H1 (cell line): ENCODE measurements at regions not wholly inside any gene's neighbourhood (a gene's known extent, or its start where the extent isn't known, plus 50 kb on each side); places are given as distances from the start of the nearest gene placed in this dataset.
"Not testable (repeated sequence)": the region's sequence is repeated elsewhere in the genome, so short reads cannot be mapped to it uniquely, and the experiment has no call there.

Experiments
- CTCF ChIA-PET: fragments of 300-600 bp; sonication (Branson Sonifier 250); formaldehyde crosslinking; loops from one replicate; lab custom pipeline; 2021; ENCODE audit not compliant: partially characterized antibody; lab: Charles Lee
- POLR2A ChIA-PET: fragments of 300-600 bp; sonication (Branson Sonifier 250); formaldehyde crosslinking; loops from one replicate; lab custom pipeline; 2021; ENCODE audit warnings: inconsistent platforms; ENCODE audit not compliant: partially characterized antibody; lab: Charles Lee
- DNase-seq, 2 experiments: peaks; one replicate each; pipeline versions ENCODE4 v3.0.0 to v3.0.0-alpha.2; 2010 to 2022; ENCODE audit warnings: low spot score in 2 of 2, low read depth in 1 of 2, mixed read lengths in 1 of 2
- FAIRE-seq: peaks from 2 replicates; lab custom pipeline; 2011; peaks lifted over from hg19 to GRCh38; lab: Jason Lieb, UNC
- H2AFZ ChIP-seq: 2 replicates; pipeline ENCODE4 v1.8.1; 2012; ENCODE audit warnings: low read length, inconsistent platforms
- H2AK5ac ChIP-seq: 2 replicates; pipeline ENCODE4 v1.6.1; 2013; ENCODE audit warnings: low read depth, low read length
- H2BK120ac ChIP-seq: replicated peaks from 2 replicates; pipeline ENCODE3; 2013; ENCODE audit warnings: low read depth, low read length, inconsistent platforms
- H2BK12ac ChIP-seq: 2 replicates; pipeline ENCODE4 v1.6.1; 2013; ENCODE audit warnings: low read depth, low read length
- H2BK15ac ChIP-seq: 2 replicates; pipeline ENCODE4 v1.6.1; 2013; ENCODE audit warnings: low read length
- H2BK20ac ChIP-seq: 2 replicates; pipeline ENCODE4 v1.6.1; 2013; ENCODE audit warnings: low read length
- H2BK5ac ChIP-seq: 2 replicates; pipeline ENCODE4 v1.6.1; 2013; ENCODE audit warnings: low read depth, low read length
- H3K14ac ChIP-seq: 2 replicates; pipeline ENCODE4 v1.6.1; 2013; ENCODE audit warnings: inconsistent platforms; ENCODE audit not compliant: insufficient read length
- H3K18ac ChIP-seq: 2 replicates; pipeline ENCODE4 v1.6.1; 2013; ENCODE audit warnings: low read length; ENCODE audit errors: extremely low read depth
- H3K23ac ChIP-seq: 2 replicates; pipeline ENCODE4 v1.6.1; 2013; ENCODE audit warnings: inconsistent platforms; ENCODE audit not compliant: insufficient read length
- H3K23me2 ChIP-seq: 2 replicates; pipeline ENCODE4 v1.6.1; 2013; ENCODE audit warnings: low read depth, low read length
- H3K27ac ChIP-seq: 2 replicates; pipeline ENCODE4 v1.6.1; 2011; ENCODE audit warnings: low read depth, low read length, inconsistent platforms
- H3K27me3 ChIP-seq, 4 experiments: replicated peaks in 1 of 4; 1 replicate in 1 of 4; 2 replicates in 3 of 4; pipeline versions ENCODE4 v1.6.1 to v1.8.1; 2011 to 2013; ENCODE audit warnings: low read length in 3 of 4, mild to moderate bottlenecking in 3 of 4, inconsistent platforms in 2 of 4, mixed read lengths in 2 of 4, moderate library complexity in 1 of 4; ENCODE audit not compliant: control insufficient read depth in 3 of 4, insufficient read depth in 3 of 4; ENCODE audit errors: extremely low read depth in 1 of 4
- H3K36me3 ChIP-seq, 4 experiments: 2 replicates each; pipeline versions ENCODE4 v1.6.1 to v1.8.1; 2011 to 2013; ENCODE audit warnings: mild to moderate bottlenecking in 4 of 4, low read length in 3 of 4, moderate library complexity in 2 of 4, control low read depth in 1 of 4, inconsistent platforms in 1 of 4; ENCODE audit not compliant: insufficient read depth in 4 of 4, control insufficient read depth in 2 of 4
- H3K4ac ChIP-seq: replicated peaks from 2 replicates; pipeline ENCODE3; 2013; ENCODE audit warnings: low read length, low read depth, mixed read lengths, inconsistent platforms; ENCODE audit not compliant: insufficient read length
- H3K4me1 ChIP-seq, 4 experiments: replicated peaks in 1 of 4; 1 replicate in 1 of 4; 2 replicates in 3 of 4; pipeline versions ENCODE4 v1.6.1 to v1.8.1; 2011 to 2013; ENCODE audit warnings: low read length in 3 of 4, inconsistent platforms in 2 of 4, mixed read lengths in 1 of 4; ENCODE audit not compliant: insufficient read depth in 4 of 4, control insufficient read depth in 3 of 4
- H3K4me2 ChIP-seq, 2 experiments: 2 replicates each; pipeline versions ENCODE4 v1.6.1 to v1.8.1; 2011 to 2013; ENCODE audit warnings: low read depth in 2 of 2, low read length in 2 of 2, control low read depth in 1 of 2, inconsistent platforms in 1 of 2, mild to moderate bottlenecking in 1 of 2; ENCODE audit not compliant: insufficient read depth in 1 of 2
- H3K4me3 ChIP-seq, 4 experiments: fragments of 200-600, 300-600 bp in 1 of 4; sonication (generic), shearing (Covaris generic), sonication (Bioruptor Twin) in 1 of 4; 2 replicates each; pipeline versions ENCODE4 v1.5.1 to v1.8.1; 2011 to 2016; ENCODE audit warnings: low read length in 4 of 4, low read depth in 3 of 4, control low read depth in 2 of 4, inconsistent platforms in 2 of 4, mild to moderate bottlenecking in 2 of 4, mixed read lengths in 1 of 4, moderate library complexity in 1 of 4; ENCODE audit not compliant: insufficient read depth in 2 of 4; ENCODE audit errors: extremely low read depth in 1 of 4
- H3K56ac ChIP-seq: replicated peaks from 2 replicates; pipeline ENCODE3; 2013; ENCODE audit warnings: low read depth, mild to moderate bottlenecking, mixed read lengths, low read length, inconsistent platforms; ENCODE audit not compliant: insufficient read length
- H3K79me1 ChIP-seq: 2 replicates; pipeline ENCODE4 v1.6.1; 2013; ENCODE audit warnings: low read depth, low read length, control low read depth
- H3K79me2 ChIP-seq, 2 experiments: 2 replicates each; pipeline versions ENCODE4 v1.6.1 to v1.8.1; 2012 to 2013; ENCODE audit warnings: low read length in 2 of 2, mild to moderate bottlenecking in 2 of 2, inconsistent platforms in 1 of 2; ENCODE audit not compliant: insufficient read depth in 2 of 2, control insufficient read depth in 1 of 2
- H3K9ac ChIP-seq, 4 experiments: replicated peaks in 1 of 4; 1 replicate in 1 of 4; 2 replicates in 3 of 4; pipeline versions ENCODE4 v1.6.1 to v1.8.1; 2011 to 2013; ENCODE audit warnings: low read depth in 3 of 4, low read length in 3 of 4, control low read depth in 2 of 4, mild to moderate bottlenecking in 2 of 4, moderate library complexity in 2 of 4, inconsistent platforms in 1 of 4; ENCODE audit errors: extremely low read depth in 1 of 4
- H3K9me3 ChIP-seq, 2 experiments: 2 replicates each; pipeline versions ENCODE4 v1.6.1 to v1.8.1; 2012 to 2013; ENCODE audit warnings: mild to moderate bottlenecking in 2 of 2, moderate library complexity in 2 of 2, control low read depth in 1 of 2, inconsistent platforms in 1 of 2, low read depth in 1 of 2, low read length in 1 of 2, mixed read lengths in 1 of 2; ENCODE audit not compliant: insufficient read depth in 2 of 2
- H4K20me1 ChIP-seq, 2 experiments: replicated peaks in 1 of 2; 2 replicates each; pipeline versions ENCODE3 to v1.8.1; 2011 to 2013; ENCODE audit warnings: inconsistent platforms in 2 of 2, low read length in 2 of 2, mild to moderate bottlenecking in 1 of 2; ENCODE audit not compliant: insufficient read depth in 2 of 2, control insufficient read depth in 1 of 2
- H4K5ac ChIP-seq: 2 replicates; pipeline ENCODE4 v1.6.1; 2013; ENCODE audit warnings: low read length, low read depth, mixed read lengths, inconsistent platforms; ENCODE audit not compliant: insufficient read length
- H4K8ac ChIP-seq: 2 replicates; pipeline ENCODE4 v1.8.0; 2013; ENCODE audit warnings: mild to moderate bottlenecking, moderate library complexity, low read length, inconsistent platforms; ENCODE audit not compliant: insufficient read depth; ENCODE audit errors: extremely low read depth
- H4K91ac ChIP-seq: replicated peaks from 2 replicates; pipeline ENCODE3; 2013; ENCODE audit warnings: low read length, mixed read lengths, inconsistent platforms; ENCODE audit not compliant: insufficient read length
- YY1 ChIP-seq: IDR thresholded peaks from 2 replicates; pipeline ENCODE4 v1.6.1; 2011; ENCODE audit warnings: low read depth, mild to moderate bottlenecking, low read length
- WGBS, 2 experiments: shearing (Covaris generic) in 1 of 2; methylation state at CpG; one replicate each; pipeline versions ENCODE4 v1.1.6 to v1.1.7; 2013 to 2015; ENCODE audit warnings: low lambda C conversion rate in 2 of 2, mixed read lengths in 2 of 2, inconsistent platforms in 1 of 2, low coverage in 1 of 2, missing lambda C conversion rate in 1 of 2; ENCODE audit not compliant: insufficient replicate concordance in 2 of 2, insufficient coverage in 1 of 2, insufficient read length in 1 of 2; ENCODE audit errors: extremely low coverage in 1 of 2, missing lambda C conversion rate in 1 of 2; 5-methylcytosine and 5-hydroxymethylcytosine counted together

- H4K8ac ChIP-seq, H2BK5ac ChIP-seq, H3K27ac ChIP-seq, H2BK120ac ChIP-seq, H2AK5ac ChIP-seq, H3K56ac ChIP-seq, H3K23me2 ChIP-seq, H3K14ac ChIP-seq, FAIRE-seq, H3K27me3 ChIP-seq, H3K4me1 ChIP-seq, H3K4ac ChIP-seq, H3K23ac ChIP-seq, H3K36me3 ChIP-seq, CTCF ChIA-PET, H4K20me1 ChIP-seq, H2BK12ac ChIP-seq, H3K9me3 ChIP-seq, H3K79me1 ChIP-seq, H4K5ac ChIP-seq, H2BK20ac ChIP-seq, H3K18ac ChIP-seq, H4K91ac ChIP-seq, H2AFZ ChIP-seq, H3K79me2 ChIP-seq, H3K4me2 ChIP-seq, H2BK15ac ChIP-seq: not testable (repeated sequence)
- peak overlapping the region in 1 of 4 experiments; percentile 11; a peak in 1 of 8 replicates for H3K4me3 ChIP-seq
- TF ChIP-seq YY1, result 0 out of 2 replicates have a peak, but pooled peaks have one; percentile 14
- peak overlapping the region in 1 of 4 experiments; percentile 35; a peak in 1 of 7 replicates for H3K9ac ChIP-seq
- WGBS, 2 experiments, result 77% methylated on average over 13 of the region's 28 CpGs; no CpG with 5 or more reads in 1 of the 2 experiments
- POLR2A ChIA-PET, result interaction anchor here (1.5 kb wide), 1 partner anchor 11 kb away, joined by 4 read pairs; no protein-coding TSS in a partner anchor
- DNase-seq, result peak in 1 of 2 experiments; percentile 60
Measured at GRCh38 chr2:196526981-196527725, 112.4 kb upstream of the CCDC150 start.
